ENCODE measurements at regions not wholly inside any gene's neighbourhood (a gene's known extent, or its start where the extent isn't known, plus 50 kb on each side); places are given as distances from the start of the nearest gene placed in this dataset.

- FAIRE-seq (no peak), DNase-seq (no peak)
- peak; percentile 29 for TF ChIP-seq CTCF (IDR thresholded peaks at IDR 0.05; ENCODE audit: borderline replicate concordance, extremely low read depth, insufficient read depth)
- no peak overlapping the region for H3K4me3 ChIP-seq (ENCODE audit: low read length in 3 of 3)
- no peak overlapping the region for H3K27ac ChIP-seq (ENCODE audit: low read depth in 2 of 2, low read length in 2 of 2)
- no peaks in the 10 kb centered on the region for H3K9me3 ChIP-seq (ENCODE audit: control insufficient read depth in 2 of 3, insufficient read depth in 1 of 3, low read length in 3 of 3)
- H3K4me1 ChIP-seq (ENCODE audit: control insufficient read depth in 2 of 3, insufficient read depth in 2 of 3, low read depth in 1 of 3, low read length in 3 of 3): peaks cover 0 to 5% (median 0%) of the 10 kb centered on the region in 3 donors
- H3K36me3 ChIP-seq (ENCODE audit: control insufficient read depth in 2 of 3, insufficient read depth in 3 of 3, low read length in 3 of 3): no peaks in the 10 kb centered on the region
- no peak overlapping the region for H3K9ac ChIP-seq (ENCODE audit: low read length in 3 of 3)
- H3K27me3 ChIP-seq (ENCODE audit: control insufficient read depth, insufficient read depth, low read length): no peaks in the 10 kb centered on the region
- intact Hi-C loops (cut with DNase I): no loop called here
These were observed 878.5 kb downstream of the USP25 start for GRCh38 chr21:16608209-16608830.

GRCh38 chr21:16619281-16619680 lies 889.5 kb downstream of the USP25 start:
- Histone ChIP-seq H3K27me3 (ENCODE audit: control insufficient read depth, insufficient read depth, low read length) (no peaks in the 10 kb centered on the region), H3K4me3 (ENCODE audit: low read length in 3 of 3) (no peak overlapping the region), H3K9ac (ENCODE audit: low read length in 3 of 3) (no peak overlapping the region), H3K36me3 (ENCODE audit: control insufficient read depth in 2 of 3, insufficient read depth in 3 of 3, low read length in 3 of 3) (peaks cover 0 to 3% (median 0%) of the 10 kb centered on the region in 3 donors), H3K27ac (ENCODE audit: low read depth in 2 of 2, low read length in 2 of 2) (no peak overlapping the region), H3K9me3 (ENCODE audit: control insufficient read depth in 2 of 3, insufficient read depth in 1 of 3, low read length in 3 of 3) (no peaks in the 10 kb centered on the region), H3K4me1 (ENCODE audit: control insufficient read depth in 2 of 3, insufficient read depth in 2 of 3, low read depth in 1 of 3, low read length in 3 of 3) (no peaks in the 10 kb centered on the region)
- no peak for TF ChIP-seq CTCF (IDR thresholded peaks at IDR 0.05; ENCODE audit: borderline replicate concordance, extremely low read depth, insufficient read depth)
- DNase-seq (no peak), FAIRE-seq (no peak)
- intact Hi-C loops (cut with DNase I): no loop called here

- intact Hi-C loops (cut with DNase I): no loop called here
- no peak for FAIRE-seq
- no peak for DNase-seq
- Histone ChIP-seq H3K9ac (ENCODE audit: low read length in 3 of 3) (no peak overlapping the region), H3K36me3 (ENCODE audit: control insufficient read depth in 2 of 3, insufficient read depth in 3 of 3, low read length in 3 of 3) (peaks cover 0 to 3% (median 0%) of the 10 kb centered on the region in 3 donors), H3K4me3 (ENCODE audit: low read length in 3 of 3) (no peak overlapping the region), H3K9me3 (ENCODE audit: control insufficient read depth in 2 of 3, insufficient read depth in 1 of 3, low read length in 3 of 3) (no peaks in the 10 kb centered on the region), H3K27me3 (ENCODE audit: control insufficient read depth, insufficient read depth, low read length) (no peaks in the 10 kb centered on the region), H3K27ac (ENCODE audit: low read depth in 2 of 2, low read length in 2 of 2) (no peak overlapping the region), H3K4me1 (ENCODE audit: control insufficient read depth in 2 of 3, insufficient read depth in 2 of 3, low read depth in 1 of 3, low read length in 3 of 3) (peaks cover 0 to 4% (median 3%) of the 10 kb centered on the region in 3 donors)
- TF ChIP-seq CTCF (IDR thresholded peaks at IDR 0.05; ENCODE audit: borderline replicate concordance, extremely low read depth, insufficient read depth): no peak
These were observed 891.1 kb downstream of the USP25 start for GRCh38 chr21:16620786-16621320.
